NOMO-1 treated with dmso at 0.1 percent for 144 hours (cell line): ENCODE measurements at regions not wholly inside any gene's neighbourhood (a gene's known extent, or its start where the extent isn't known, plus 50 kb on each side); places are given as distances from the start of the nearest gene placed in this dataset.

Experiments used
- DNase-seq: peaks from one replicate; lab custom pipeline; 2025; ENCODE audit not compliant: unreplicated experiment; lab: John Stamatoyannopoulos, UW

- DNase-seq = no peak
Observed at GRCh38 chr6:114465511-114465910, 122.7 kb upstream of the HS3ST5 start.

GRCh38 chr6:114453737-114454276 lies 111.0 kb upstream of the HS3ST5 start:
- no peak for DNase-seq

GRCh38 chr6:114452785-114453401 lies 110.1 kb upstream of the HS3ST5 start:
- no peak for DNase-seq

GRCh38 chr6:114450631-114451030 lies 107.8 kb upstream of the HS3ST5 start:
- DNase-seq = no peak

GRCh38 chr6:114449659-114450058 lies 106.8 kb upstream of the HS3ST5 start:
- no peak for DNase-seq

GRCh38 chr6:114446342-114446741 lies 103.5 kb upstream of the HS3ST5 start:
- DNase-seq = no peak

GRCh38 chr6:114445846-114446245 lies 103.0 kb upstream of the HS3ST5 start:
- DNase-seq = no peak

- no peak for DNase-seq
Observed at GRCh38 chr6:114439411-114439810, 96.6 kb upstream of the HS3ST5 start.

GRCh38 chr6:114437235-114437634 lies 94.4 kb upstream of the HS3ST5 start:
- no peak for DNase-seq

- no peak for DNase-seq
Observed at GRCh38 chr6:114436691-114437090, 93.9 kb upstream of the HS3ST5 start.

- no peak for DNase-seq
Observed at GRCh38 chr6:114435985-114436384, 93.2 kb upstream of the HS3ST5 start.

GRCh38 chr6:114432400-114432799 lies 89.6 kb upstream of the HS3ST5 start:
- DNase-seq = no peak

GRCh38 chr6:114431641-114432040 lies 88.8 kb upstream of the HS3ST5 start:
- DNase-seq = no peak

GRCh38 chr6:114430534-114431124 lies 87.8 kb upstream of the HS3ST5 start:
- no peak for DNase-seq

- DNase-seq = no peak
Observed at GRCh38 chr6:114428341-114428740, 85.5 kb upstream of the HS3ST5 start.

GRCh38 chr6:114421199-114421598 lies 78.4 kb upstream of the HS3ST5 start:
- no peak for DNase-seq

GRCh38 chr6:114419175-114419574 lies 76.4 kb upstream of the HS3ST5 start:
- DNase-seq = no peak

GRCh38 chr6:114418304-114418972 lies 75.6 kb upstream of the HS3ST5 start:
- DNase-seq = no peak

- DNase-seq = no peak
Observed at GRCh38 chr6:114407426-114408035, 64.7 kb upstream of the HS3ST5 start.

GRCh38 chr6:114404339-114404955 lies 61.6 kb upstream of the HS3ST5 start:
- DNase-seq = no peak

GRCh38 chr6:114403858-114404257 lies 61.0 kb upstream of the HS3ST5 start:
- DNase-seq = no peak
